MM.1S (cell line): ENCODE measurements at regions not wholly inside any gene's neighbourhood (a gene's known extent, or its start where the extent isn't known, plus 50 kb on each side); places are given as distances from the start of the nearest gene placed in this dataset.

Experiments
- DNase-seq: peaks from one replicate; pipeline ENCODE4 v3.0.0-alpha.2; 2015
- H2AFZ ChIP-seq: fragments of 300-600 bp; sonication (generic); 2 replicates; pipeline ENCODE4 v1.6.0; 2016; ENCODE audit warnings: antibody characterized with exemption, low read length
- H3F3A ChIP-seq: fragments of 300-600 bp; sonication (generic); 2 replicates; pipeline ENCODE4 v1.6.1; 2016; ENCODE audit warnings: mild to moderate bottlenecking, antibody characterized with exemption, low read length, moderate library complexity, mixed read lengths; ENCODE audit not compliant: insufficient read depth
- H3K27ac ChIP-seq: fragments of 300-600 bp; sonication (generic); 2 replicates; pipeline ENCODE4 v1.5.1; 2016; ENCODE audit warnings: mild to moderate bottlenecking, low read length
- H3K27me3 ChIP-seq: fragments of 300-600 bp; sonication (generic); replicated peaks from 2 replicates; pipeline ENCODE4 v1.6.0; 2016; ENCODE audit warnings: low read length; ENCODE audit not compliant: insufficient read depth
- H3K36me3 ChIP-seq: fragments of 300-600 bp; sonication (generic); replicated peaks from 2 replicates; pipeline ENCODE4 v1.6.1; 2016; ENCODE audit warnings: mild to moderate bottlenecking, low read length, mixed read lengths; ENCODE audit not compliant: insufficient read depth
- H3K4me1 ChIP-seq: fragments of 300-600 bp; sonication (generic); 2 replicates; pipeline ENCODE4 v1.6.1; 2016; ENCODE audit warnings: low read length, mixed read lengths
- H3K4me2 ChIP-seq: fragments of 300-600 bp; sonication (generic); 2 replicates; pipeline ENCODE4 v1.6.0; 2016; ENCODE audit warnings: low read depth, low read length
- H3K4me3 ChIP-seq: fragments of 300-600 bp; sonication (generic); 2 replicates; pipeline ENCODE4 v1.5.1; 2016; ENCODE audit warnings: low read length, mixed read lengths
- H3K79me2 ChIP-seq: fragments of 300-600 bp; sonication (generic); 2 replicates; pipeline ENCODE4 v1.6.1; 2016; ENCODE audit warnings: mixed run types, low read length, mixed read lengths
- H3K9ac ChIP-seq: fragments of 300-600 bp; sonication (generic); 2 replicates; pipeline ENCODE4 v1.6.1; 2016; ENCODE audit warnings: low read length, mixed read lengths
- H3K9me2 ChIP-seq: fragments of 300-600 bp; sonication (generic); replicated peaks from 2 replicates; pipeline ENCODE4 v1.6.1; 2016; ENCODE audit warnings: mild to moderate bottlenecking, low read length, mixed read lengths; ENCODE audit not compliant: insufficient read depth
- H3K9me3 ChIP-seq: fragments of 300-600 bp; sonication (generic); replicated peaks from 2 replicates; pipeline ENCODE4 v1.6.1; 2016; ENCODE audit warnings: mild to moderate bottlenecking, low read length, mixed read lengths; ENCODE audit not compliant: insufficient read depth
- H4K20me1 ChIP-seq: fragments of 300-600 bp; sonication (generic); 2 replicates; pipeline ENCODE4 v1.6.1; 2016; ENCODE audit warnings: mild to moderate bottlenecking, low read length, moderate library complexity, mixed read lengths; ENCODE audit not compliant: insufficient read depth
- CTCF ChIP-seq: fragments of 300-600 bp; sonication (generic); IDR thresholded peaks from 2 replicates; pipeline ENCODE4 v1.5.1; 2016; ENCODE audit warnings: antibody characterized with exemption, low read length, mixed read lengths
- EZH2 ChIP-seq: fragments of 300-600 bp; sonication (generic); optimal IDR thresholded peaks from 2 replicates; pipeline ENCODE3; 2017; ENCODE audit warnings: low read depth, mild to moderate bottlenecking, antibody characterized with exemption, low read length, mixed read lengths
- EZH2phosphoT487 ChIP-seq: fragments of 300-600 bp; sonication (generic); IDR thresholded peaks from 2 replicates; pipeline ENCODE4 v1.6.1; 2018; ENCODE audit warnings: antibody characterized with exemption, low read length

DNA sequence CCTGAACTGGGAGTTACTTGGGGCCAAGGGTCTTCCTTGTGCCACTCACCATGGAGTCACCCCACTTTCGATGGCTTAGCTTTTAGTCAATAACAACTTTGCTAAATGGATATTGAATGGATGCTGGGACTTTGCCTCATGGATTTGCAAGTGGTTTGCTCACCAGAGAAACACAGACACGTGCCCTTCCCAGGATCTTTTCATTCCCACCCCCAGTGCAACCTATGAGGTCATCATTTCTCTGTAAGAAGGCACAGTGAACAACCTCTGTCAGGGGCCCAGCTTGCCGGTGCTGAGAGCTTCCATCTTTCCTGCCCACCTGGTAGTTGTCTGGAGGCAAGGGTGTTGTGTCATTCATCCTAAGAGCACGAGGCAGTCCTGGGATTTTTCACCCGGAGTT, 256.8 kb upstream of the PMEPA1 start:
- TF ChIP-seq CTCF (no peak), EZH2phosphoT487 (no peak), EZH2 (no peak)
- Histone ChIP-seq H3K4me2 (no peak overlapping the region), H3K4me1 (no peaks in the 10 kb centered on the region), H3K9ac (no peak overlapping the region), H3K4me3 (no peak overlapping the region), H3K36me3 (no peaks in the 10 kb centered on the region), H3K79me2 (no peaks in the 10 kb centered on the region), H3K27me3 (peaks cover 81% of the 10 kb centered on the region), H4K20me1 (no peaks in the 10 kb centered on the region), H3K9me2 (no peaks in the 10 kb centered on the region), H2AFZ (no peak overlapping the region), H3K9me3 (no peaks in the 10 kb centered on the region), H3K27ac (no peak overlapping the region), H3F3A (no peaks in the 10 kb centered on the region)
- no peak for DNase-seq

GRCh38 chr20:57965441-57965840, 255.6 kb upstream of the PMEPA1 start:
- Histone ChIP-seq H3K27ac (no peak overlapping the region), H3K36me3 (no peaks in the 10 kb centered on the region), H3K27me3 (peaks cover 84% of the 10 kb centered on the region), H3F3A (no peaks in the 10 kb centered on the region), H3K4me1 (no peaks in the 10 kb centered on the region), H3K79me2 (no peaks in the 10 kb centered on the region), H3K9me2 (no peaks in the 10 kb centered on the region), H4K20me1 (no peaks in the 10 kb centered on the region), H3K4me3 (no peak overlapping the region), H3K4me2 (no peak overlapping the region), H3K9me3 (no peaks in the 10 kb centered on the region), H3K9ac (no peak overlapping the region), H2AFZ (no peak overlapping the region)
- no peak for TF ChIP-seq EZH2phosphoT487
- TF ChIP-seq CTCF, result no peak
- TF ChIP-seq EZH2, result no peak
- DNase-seq, result no peak

GRCh38 chr20:57964011-57964862, 254.4 kb upstream of the PMEPA1 start:
- Histone ChIP-seq H3K9me2 (no peaks in the 10 kb centered on the region), H4K20me1 (no peaks in the 10 kb centered on the region), H3K27ac (no peak overlapping the region), H3K9me3 (no peaks in the 10 kb centered on the region), H3K36me3 (no peaks in the 10 kb centered on the region), H2AFZ (no peak overlapping the region), H3K4me3 (no peak overlapping the region), H3K27me3 (peaks cover 86% of the 10 kb centered on the region), H3F3A (no peaks in the 10 kb centered on the region), H3K4me1 (no peaks in the 10 kb centered on the region), H3K9ac (no peak overlapping the region), H3K79me2 (no peaks in the 10 kb centered on the region), H3K4me2 (no peak overlapping the region)
- DNase-seq, result no peak
- TF ChIP-seq EZH2 (no peak), CTCF (no peak), EZH2phosphoT487 (no peak)
